Lower leg skin (tissue), 3 donors: ENCODE measurements at regions not wholly inside any gene's neighbourhood (a gene's known extent, or its start where the extent isn't known, plus 50 kb on each side); places are given as distances from the start of the nearest gene placed in this dataset.

ENCODE experiments used
- CTCF ChIP-seq, 3 donors: fragments of 450-650 bp; IDR thresholded peaks; one replicate each; pipeline ENCODE4 v1.5.1; 2016; ENCODE audit warnings: antibody characterized with exemption in 3 of 3, mild to moderate bottlenecking in 3 of 3, moderate library complexity in 2 of 3
- POLR2A ChIP-seq, 2 donors: fragments of 450-650 bp; IDR thresholded peaks; one replicate each; pipeline ENCODE4 v1.6.1; 2016 to 2017; ENCODE audit warnings: antibody characterized with exemption in 2 of 2, mild to moderate bottlenecking in 1 of 2, moderate library complexity in 1 of 2

- TF ChIP-seq CTCF (IDR thresholded peaks at IDR 0.05) (no peak), POLR2A (IDR thresholded peaks at IDR 0.05) (no peak)
These were observed 191.6 kb upstream of the GALNTL6 start for GRCh38 chr4:171621646-171622045.
